Trophoblast cell (in vitro differentiated cells and primary cell): ENCODE measurements at regions not wholly inside any gene's neighbourhood (a gene's known extent, or its start where the extent isn't known, plus 50 kb on each side); places are given as distances from the start of the nearest gene placed in this dataset.

Experiments
- DNase-seq, 2 donors: peaks; one replicate each; pipeline ENCODE4 v3.0.0-alpha.2; 2016
- H2AFZ ChIP-seq: 2 replicates; pipeline ENCODE4 v1.6.1; 2013; ENCODE audit warnings: low read length, moderate library complexity, mild to moderate bottlenecking; ENCODE audit not compliant: insufficient read depth, poor library complexity
- H2AK5ac ChIP-seq: 2 replicates; pipeline ENCODE4 v1.6.1; 2013; ENCODE audit warnings: mild to moderate bottlenecking, low read length
- H2BK120ac ChIP-seq: 2 replicates; pipeline ENCODE4 v1.6.1; 2013; ENCODE audit warnings: low read length, mild to moderate bottlenecking, moderate library complexity; ENCODE audit not compliant: insufficient read depth, poor library complexity
- H2BK12ac ChIP-seq: 2 replicates; pipeline ENCODE4 v1.6.1; 2013; ENCODE audit warnings: mild to moderate bottlenecking, low read length, moderate library complexity
- H2BK5ac ChIP-seq: 2 replicates; pipeline ENCODE4 v1.6.1; 2013; ENCODE audit warnings: low read length, low read depth, moderate library complexity, mild to moderate bottlenecking; ENCODE audit not compliant: poor library complexity
- H3K14ac ChIP-seq: 2 replicates; pipeline ENCODE4 v1.6.1; 2013; ENCODE audit warnings: mild to moderate bottlenecking, low read length
- H3K18ac ChIP-seq: 2 replicates; pipeline ENCODE4 v1.6.1; 2013; ENCODE audit warnings: mild to moderate bottlenecking, low read length
- H3K23ac ChIP-seq: 2 replicates; pipeline ENCODE4 v1.6.1; 2013; ENCODE audit warnings: low read length
- H3K27ac ChIP-seq: 2 replicates; pipeline ENCODE4 v1.5.1; 2013; ENCODE audit warnings: low read depth, mild to moderate bottlenecking, inconsistent platforms, low read length, moderate library complexity
- H3K27me3 ChIP-seq: 2 replicates; pipeline ENCODE4 v1.6.1; 2013; ENCODE audit warnings: inconsistent platforms, mild to moderate bottlenecking, low read length, moderate library complexity; ENCODE audit not compliant: insufficient read depth
- H3K36me3 ChIP-seq, 2 experiments: 1 replicate in 1 of 2; 2 replicates in 1 of 2; pipeline ENCODE4 v1.6.1; 2013; ENCODE audit warnings: low read length in 2 of 2, mild to moderate bottlenecking in 2 of 2, moderate library complexity in 1 of 2; ENCODE audit not compliant: insufficient read depth in 2 of 2, control insufficient read depth in 1 of 2
- H3K4ac ChIP-seq: 2 replicates; pipeline ENCODE4 v1.6.1; 2013; ENCODE audit warnings: low read depth, mild to moderate bottlenecking, low read length, moderate library complexity
- H3K4me1 ChIP-seq, 2 experiments: 1 replicate in 1 of 2; 2 replicates in 1 of 2; pipeline ENCODE4 v1.6.1; 2013; ENCODE audit warnings: low read length in 2 of 2, mild to moderate bottlenecking in 2 of 2, moderate library complexity in 1 of 2; ENCODE audit not compliant: insufficient read depth in 2 of 2, control insufficient read depth in 1 of 2
- H3K4me2 ChIP-seq: 2 replicates; pipeline ENCODE4 v1.6.1; 2013; ENCODE audit warnings: inconsistent platforms, mild to moderate bottlenecking, low read length, moderate library complexity
- H3K4me3 ChIP-seq: 2 replicates; pipeline ENCODE4 v1.5.1; 2013; ENCODE audit warnings: mild to moderate bottlenecking, low read depth, low read length, inconsistent platforms
- H3K79me1 ChIP-seq: one replicate; pipeline ENCODE4 v1.6.1; 2013; ENCODE audit warnings: low read length
- H3K79me2 ChIP-seq: 2 replicates; pipeline ENCODE4 v1.6.1; 2013; ENCODE audit warnings: low read length, mild to moderate bottlenecking; ENCODE audit not compliant: control insufficient read depth, insufficient read depth, poor library complexity
- H3K9ac ChIP-seq: 2 replicates; pipeline ENCODE4 v1.6.1; 2013; ENCODE audit warnings: mild to moderate bottlenecking, low read length
- H3K9me3 ChIP-seq: 2 replicates; pipeline ENCODE4 v1.6.1; 2013; ENCODE audit warnings: low read depth, mild to moderate bottlenecking, control low read depth, inconsistent platforms, low read length; ENCODE audit not compliant: insufficient read depth
- H4K12ac ChIP-seq: 2 replicates; pipeline ENCODE4 v1.6.1; 2013; ENCODE audit warnings: low read depth, mild to moderate bottlenecking, low read length, moderate library complexity
- H4K8ac ChIP-seq: 2 replicates; pipeline ENCODE4 v1.6.1; 2013; ENCODE audit warnings: low read depth, mild to moderate bottlenecking, low read length, moderate library complexity
- H4K91ac ChIP-seq: one replicate; pipeline ENCODE4 v1.6.1; 2013; ENCODE audit warnings: low read depth, mild to moderate bottlenecking, low read length, moderate library complexity
- WGBS: extraction: QIAGEN DNeasy Blood & Tissue Kit; methylation state at CpG from one replicate; pipeline ENCODE4 v1.1.7; 2013; ENCODE audit warnings: missing lambda C conversion rate; ENCODE audit not compliant: insufficient read length, insufficient coverage; ENCODE audit errors: extremely low coverage; 5-methylcytosine and 5-hydroxymethylcytosine counted together

DNA sequence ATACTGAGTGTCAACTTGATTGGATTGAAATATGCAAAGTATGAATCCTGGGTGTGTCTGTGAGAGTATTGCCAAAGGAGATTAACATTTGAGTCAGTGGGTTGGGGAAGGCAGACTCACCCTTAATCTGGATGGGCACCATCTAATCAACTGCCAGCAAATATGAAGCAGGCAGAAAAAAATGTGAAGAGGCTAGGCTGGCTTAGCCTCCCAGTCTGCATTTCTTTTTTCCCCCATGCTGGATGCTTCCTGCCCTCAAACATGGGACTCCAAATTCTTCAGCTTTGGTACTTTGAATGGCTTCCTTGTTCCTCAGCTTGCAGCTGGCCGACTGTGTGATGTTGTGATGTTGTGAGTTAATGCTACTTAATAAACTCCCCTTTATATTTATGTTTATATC lies 577.4 kb downstream of the CPS1 start:
- Histone ChIP-seq H4K8ac (no peak overlapping the region), H3K79me2 (no peaks in the 10 kb centered on the region)

DNA sequence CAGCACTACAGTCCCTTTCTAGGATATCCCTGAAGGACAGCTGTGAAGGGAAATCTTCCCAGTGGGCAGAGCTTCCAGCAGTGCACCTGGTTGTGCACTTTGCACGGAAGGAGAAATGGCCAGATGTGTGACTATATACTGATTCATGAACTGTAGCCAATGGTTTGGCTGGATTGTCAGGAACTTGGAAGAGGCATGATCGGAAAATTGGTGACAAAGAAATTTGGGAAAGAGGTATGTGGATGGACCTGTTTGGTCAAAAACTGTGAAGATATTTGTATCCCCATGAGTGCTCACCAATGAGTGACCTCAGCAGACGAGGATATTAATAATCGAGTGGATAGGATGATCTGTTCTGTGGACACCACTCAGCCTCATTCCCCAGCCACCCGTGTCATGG lies 582.2 kb downstream of the CPS1 start:
- no peak overlapping the region for H2BK120ac ChIP-seq
- H3K79me1 ChIP-seq, result no peaks in the 10 kb centered on the region
- no peak overlapping the region for H3K9ac ChIP-seq
- H4K12ac ChIP-seq, result no peak overlapping the region
- no peak overlapping the region for H2BK5ac ChIP-seq
- no peak overlapping the region for H3K23ac ChIP-seq
- H3K27me3 ChIP-seq, result no peaks in the 10 kb centered on the region
- H3K36me3 ChIP-seq, result no peaks in the 10 kb centered on the region
- H3K79me2 ChIP-seq, result no peaks in the 10 kb centered on the region
- no peak overlapping the region for H2AK5ac ChIP-seq
- no CpG with 5 or more reads among the region's 5 CpGs for WGBS
- H2AFZ ChIP-seq, result no peak overlapping the region
- no peak overlapping the region for H3K4ac ChIP-seq
- H3K18ac ChIP-seq, result no peak overlapping the region
- H3K4me3 ChIP-seq, result no peak overlapping the region
- no peak for DNase-seq
- H3K4me1 ChIP-seq, result no peaks in the 10 kb centered on the region
- H4K8ac ChIP-seq, result no peak overlapping the region
- no peak overlapping the region for H3K4me2 ChIP-seq
- no peak overlapping the region for H2BK12ac ChIP-seq
- no peaks in the 10 kb centered on the region for H3K9me3 ChIP-seq
- H3K27ac ChIP-seq, result no peak overlapping the region
- H4K91ac ChIP-seq, result no peak overlapping the region
- H3K14ac ChIP-seq, result no peak overlapping the region

More for the DNA sequence above, 577.4 kb downstream of the CPS1 start:
- no peak for DNase-seq
- Histone ChIP-seq H3K36me3 (no peaks in the 10 kb centered on the region), H4K12ac (no peak overlapping the region), H3K23ac (no peak overlapping the region), H3K27me3 (no peaks in the 10 kb centered on the region), H3K4me2 (no peak overlapping the region), H3K4me3 (no peak overlapping the region), H3K4me1 (no peaks in the 10 kb centered on the region), H3K14ac (no peak overlapping the region), H3K9ac (no peak overlapping the region), H3K4ac (no peak overlapping the region), H3K27ac (no peak overlapping the region), H2BK5ac (no peak overlapping the region), H2BK12ac (no peak overlapping the region), H3K18ac (no peak overlapping the region), H2BK120ac (no peak overlapping the region), H4K91ac (no peak overlapping the region), H2AFZ (no peak overlapping the region), H2AK5ac (no peak overlapping the region), H3K9me3 (no peaks in the 10 kb centered on the region), H3K79me1 (no peaks in the 10 kb centered on the region)
- WGBS, result no CpG with 5 or more reads among the region's 1 CpG

DNA sequence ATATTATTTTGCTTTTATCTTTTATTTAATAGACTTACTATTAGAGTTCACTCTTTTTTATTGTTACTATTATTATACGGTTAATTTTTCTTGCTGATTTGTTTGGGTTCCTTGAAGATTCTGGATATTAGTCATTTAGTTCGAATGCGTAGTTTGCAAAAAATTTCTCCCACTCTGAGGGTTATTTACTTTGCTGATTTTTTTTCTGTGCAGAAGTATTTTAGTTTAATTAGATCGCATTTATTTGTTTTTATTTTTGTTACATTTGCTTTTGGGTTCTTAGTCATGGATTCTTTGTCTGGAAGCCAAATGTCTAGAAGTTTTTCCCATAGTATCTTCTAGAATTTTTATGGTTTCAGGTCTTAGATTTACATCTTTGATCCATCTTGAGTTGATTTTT lies 585.2 kb downstream of the CPS1 start:
- H2BK120ac ChIP-seq, result no peak overlapping the region
- H2BK5ac ChIP-seq, result no peak overlapping the region
- no peak overlapping the region for H2AK5ac ChIP-seq
- no peak overlapping the region for H3K4me3 ChIP-seq
- H3K4me1 ChIP-seq, result no peaks in the 10 kb centered on the region
- H3K79me1 ChIP-seq, result no peaks in the 10 kb centered on the region
- no peak for DNase-seq
- no peaks in the 10 kb centered on the region for H3K27me3 ChIP-seq
- no peak overlapping the region for H4K12ac ChIP-seq
- no peak overlapping the region for H3K4ac ChIP-seq
- H3K79me2 ChIP-seq, result no peaks in the 10 kb centered on the region
- no peak overlapping the region for H3K23ac ChIP-seq
- no peak overlapping the region for H4K91ac ChIP-seq
- H3K27ac ChIP-seq, result no peak overlapping the region
- no peak overlapping the region for H3K4me2 ChIP-seq
- no CpG with 5 or more reads among the region's 4 CpGs for WGBS
- H3K36me3 ChIP-seq, result no peaks in the 10 kb centered on the region
- H3K9ac ChIP-seq, result no peak overlapping the region
- no peak overlapping the region for H3K14ac ChIP-seq
- no peak overlapping the region for H2BK12ac ChIP-seq
- H2AFZ ChIP-seq, result no peak overlapping the region
- H3K18ac ChIP-seq, result no peak overlapping the region
- H3K9me3 ChIP-seq, result no peaks in the 10 kb centered on the region
- no peak overlapping the region for H4K8ac ChIP-seq

DNA sequence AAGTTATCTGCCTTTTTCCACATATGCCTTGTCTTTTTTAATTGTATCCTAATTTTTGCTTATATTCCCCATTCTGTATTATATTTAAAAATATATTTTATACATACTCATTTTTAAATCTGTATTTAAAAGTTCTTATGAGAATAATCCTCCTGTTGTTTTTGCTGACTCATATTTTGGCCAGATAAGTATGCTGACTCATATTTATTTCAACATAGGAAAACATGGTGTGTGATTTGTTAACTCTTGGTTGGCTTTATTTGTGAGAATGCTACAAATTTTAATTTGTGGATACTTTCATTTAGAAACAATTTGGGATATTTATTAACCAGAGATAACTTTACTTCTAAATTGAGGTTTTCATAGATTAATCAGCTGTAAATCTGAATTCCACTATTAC lies 587.7 kb downstream of the CPS1 start:
- Histone ChIP-seq H3K27me3 (no peaks in the 10 kb centered on the region), H3K36me3 (no peaks in the 10 kb centered on the region), H3K4me1 (no peaks in the 10 kb centered on the region), H3K27ac (no peak overlapping the region), H3K4me2 (no peak overlapping the region), H2BK12ac (no peak overlapping the region), H2AFZ (no peak overlapping the region), H3K14ac (no peak overlapping the region), H2BK120ac (no peak overlapping the region), H3K9me3 (no peaks in the 10 kb centered on the region), H3K79me1 (no peaks in the 10 kb centered on the region), H2AK5ac (no peak overlapping the region), H2BK5ac (no peak overlapping the region), H3K9ac (no peak overlapping the region), H4K12ac (no peak overlapping the region), H3K79me2 (no peaks in the 10 kb centered on the region), H3K4ac (no peak overlapping the region), H3K23ac (no peak overlapping the region), H4K8ac (no peak overlapping the region), H4K91ac (no peak overlapping the region), H3K18ac (no peak overlapping the region), H3K4me3 (no peak overlapping the region)
- DNase-seq, result no peak
